HepG2 (cell line): ENCODE measurements at regions not wholly inside any gene's neighbourhood (a gene's known extent, or its start where the extent isn't known, plus 50 kb on each side); places are given as distances from the start of the nearest gene placed in this dataset.
"Not testable (repeated sequence)": the region's sequence is repeated elsewhere in the genome, so short reads cannot be mapped to it uniquely, and the experiment has no call there.

Experiments used
- CEBPB ChIP-seq: IDR thresholded peaks from 2 replicates; pipeline ENCODE4 v1.6.1; 2011; ENCODE audit warnings: low read depth, low read length, improper control_type of control experiment, borderline replicate concordance
- FOXC1 ChIP-seq: sonication (generic); formaldehyde crosslinking; IDR thresholded peaks from 2 replicates; pipeline ENCODE4 v1.8.0; 2022; ENCODE audit warnings: mild to moderate bottlenecking, missing genetic modification reagents, borderline replicate concordance
- POLR2AphosphoS5 ChIP-seq: IDR thresholded peaks from 2 replicates; pipeline ENCODE4 v1.6.1; 2012; ENCODE audit warnings: low read depth, low read length
- RFX1 ChIP-seq: fragments of 450-650 bp; IDR thresholded peaks from 2 replicates; pipeline ENCODE4 v1.6.1; 2017
- ZBTB3 ChIP-seq: sonication (generic); formaldehyde crosslinking; IDR thresholded peaks from 2 replicates; pipeline ENCODE4 v1.4.0; 2020; ENCODE audit warnings: low read depth, mild to moderate bottlenecking, moderate library complexity, missing genetic modification reagents, borderline replicate concordance
- ZBTB7A ChIP-seq: sonication (generic); formaldehyde crosslinking; IDR thresholded peaks from 2 replicates; pipeline ENCODE4 v1.8.0; 2022; ENCODE audit warnings: mild to moderate bottlenecking, missing genetic modification reagents
- ZNF337 ChIP-seq: sonication (generic); formaldehyde crosslinking; IDR thresholded peaks from 2 replicates; pipeline ENCODE4 v1.5.1; 2020; ENCODE audit warnings: missing genetic modification reagents, low read depth, mild to moderate bottlenecking, borderline replicate concordance
- ZNF501 ChIP-seq: sonication (generic); formaldehyde crosslinking; IDR thresholded peaks from 2 replicates; pipeline ENCODE4 v1.5.1; 2020; ENCODE audit warnings: mild to moderate bottlenecking, moderate library complexity, missing genetic modification reagents
- TF ChIP-seq, protein P1 (sequence below): sonication (generic); formaldehyde crosslinking; IDR thresholded peaks from 2 replicates; pipeline ENCODE4 v1.5.0; 2020; ENCODE audit warnings: mild to moderate bottlenecking, missing genetic modification reagents, moderate library complexity

DNA sequence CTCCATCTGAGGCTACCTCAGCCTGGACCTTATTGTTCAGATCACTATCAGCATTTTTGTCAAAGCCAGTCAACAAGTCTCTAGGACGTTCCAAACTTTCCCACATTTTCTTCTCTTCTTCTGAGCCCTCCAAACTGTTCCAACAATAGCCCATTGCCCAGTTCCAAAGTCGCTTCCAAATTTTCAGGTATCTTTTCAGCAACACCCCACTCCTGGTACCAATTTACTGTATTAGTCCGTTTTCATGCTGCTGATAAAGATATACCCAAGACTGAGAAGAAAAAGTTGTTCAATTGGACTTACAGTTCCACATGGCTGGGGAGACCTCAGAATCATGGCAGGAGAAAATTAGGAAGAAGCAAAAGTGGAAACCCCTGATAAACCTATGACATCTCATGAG lies 495.3 kb upstream of the NCAM2 start:
- TF ChIP-seq ZNF501 (CRISPR knock-in tag); POLR2AphosphoS5; ZBTB3; RFX1; ZBTB7A (CRISPR knock-in tag); CEBPB; ZNF337; FOXC1 (CRISPR knock-in tag): not testable (repeated sequence)
- TF ChIP-seq, protein P1, sequence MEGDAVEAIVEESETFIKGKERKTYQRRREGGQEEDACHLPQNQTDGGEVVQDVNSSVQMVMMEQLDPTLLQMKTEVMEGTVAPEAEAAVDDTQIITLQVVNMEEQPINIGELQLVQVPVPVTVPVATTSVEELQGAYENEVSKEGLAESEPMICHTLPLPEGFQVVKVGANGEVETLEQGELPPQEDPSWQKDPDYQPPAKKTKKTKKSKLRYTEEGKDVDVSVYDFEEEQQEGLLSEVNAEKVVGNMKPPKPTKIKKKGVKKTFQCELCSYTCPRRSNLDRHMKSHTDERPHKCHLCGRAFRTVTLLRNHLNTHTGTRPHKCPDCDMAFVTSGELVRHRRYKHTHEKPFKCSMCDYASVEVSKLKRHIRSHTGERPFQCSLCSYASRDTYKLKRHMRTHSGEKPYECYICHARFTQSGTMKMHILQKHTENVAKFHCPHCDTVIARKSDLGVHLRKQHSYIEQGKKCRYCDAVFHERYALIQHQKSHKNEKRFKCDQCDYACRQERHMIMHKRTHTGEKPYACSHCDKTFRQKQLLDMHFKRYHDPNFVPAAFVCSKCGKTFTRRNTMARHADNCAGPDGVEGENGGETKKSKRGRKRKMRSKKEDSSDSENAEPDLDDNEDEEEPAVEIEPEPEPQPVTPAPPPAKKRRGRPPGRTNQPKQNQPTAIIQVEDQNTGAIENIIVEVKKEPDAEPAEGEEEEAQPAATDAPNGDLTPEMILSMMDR (CRISPR knock-in tag): not testable (repeated sequence)
